ENCODE measurements at regions not wholly inside any gene's neighbourhood (a gene's known extent, or its start where the extent isn't known, plus 50 kb on each side); places are given as distances from the start of the nearest gene placed in this dataset.
"Not testable (repeated sequence)": the region's sequence is repeated elsewhere in the genome, so short reads cannot be mapped to it uniquely, and the experiment has no call there.

DNA sequence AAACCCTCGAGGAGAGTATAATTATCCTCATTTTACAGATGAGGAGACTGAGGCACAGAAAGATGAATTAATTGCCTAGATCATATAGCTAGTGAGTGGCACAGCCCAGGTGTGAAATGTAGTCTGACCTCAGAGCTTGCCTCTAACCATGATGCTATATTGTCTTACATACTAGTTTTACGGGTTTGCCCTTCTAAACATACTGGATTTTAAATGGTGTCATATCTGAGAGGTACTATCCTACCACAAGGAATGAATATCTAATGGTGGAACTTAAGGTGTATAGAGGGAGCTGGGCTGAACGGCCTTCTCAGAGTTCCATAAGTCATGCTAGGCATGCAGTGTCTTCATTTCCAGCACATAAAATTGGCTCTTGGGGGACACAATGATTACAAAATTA, 77.9 kb upstream of the EDEM3 start:
- POLR2A ChIA-PET, result no interaction called here
- no peaks in the 10 kb centered on the region for H3K36me3 ChIP-seq (ENCODE audit: control insufficient read depth, insufficient read depth, low read length)
- no peaks in the 10 kb centered on the region for H3K27me3 ChIP-seq (ENCODE audit: control insufficient read depth, insufficient read depth, low read length)
- no peak for DNase-seq (ENCODE audit: low read depth)
- no peak overlapping the region for H3K4me3 ChIP-seq (ENCODE audit: low read depth, low read length)
- CTCF ChIA-PET, result interaction anchor here (1.1 to 1.2 kb wide), 2 partner anchors 27 to 142 kb away, joined by 3 to 4 read pairs; partner anchors contain the start of gene NIBAN1
- TF ChIP-seq, protein P1, sequence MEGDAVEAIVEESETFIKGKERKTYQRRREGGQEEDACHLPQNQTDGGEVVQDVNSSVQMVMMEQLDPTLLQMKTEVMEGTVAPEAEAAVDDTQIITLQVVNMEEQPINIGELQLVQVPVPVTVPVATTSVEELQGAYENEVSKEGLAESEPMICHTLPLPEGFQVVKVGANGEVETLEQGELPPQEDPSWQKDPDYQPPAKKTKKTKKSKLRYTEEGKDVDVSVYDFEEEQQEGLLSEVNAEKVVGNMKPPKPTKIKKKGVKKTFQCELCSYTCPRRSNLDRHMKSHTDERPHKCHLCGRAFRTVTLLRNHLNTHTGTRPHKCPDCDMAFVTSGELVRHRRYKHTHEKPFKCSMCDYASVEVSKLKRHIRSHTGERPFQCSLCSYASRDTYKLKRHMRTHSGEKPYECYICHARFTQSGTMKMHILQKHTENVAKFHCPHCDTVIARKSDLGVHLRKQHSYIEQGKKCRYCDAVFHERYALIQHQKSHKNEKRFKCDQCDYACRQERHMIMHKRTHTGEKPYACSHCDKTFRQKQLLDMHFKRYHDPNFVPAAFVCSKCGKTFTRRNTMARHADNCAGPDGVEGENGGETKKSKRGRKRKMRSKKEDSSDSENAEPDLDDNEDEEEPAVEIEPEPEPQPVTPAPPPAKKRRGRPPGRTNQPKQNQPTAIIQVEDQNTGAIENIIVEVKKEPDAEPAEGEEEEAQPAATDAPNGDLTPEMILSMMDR (IDR thresholded peaks at IDR 0.05; ENCODE audit: insufficient read depth, low read depth, low read length), result no peak

DNA sequence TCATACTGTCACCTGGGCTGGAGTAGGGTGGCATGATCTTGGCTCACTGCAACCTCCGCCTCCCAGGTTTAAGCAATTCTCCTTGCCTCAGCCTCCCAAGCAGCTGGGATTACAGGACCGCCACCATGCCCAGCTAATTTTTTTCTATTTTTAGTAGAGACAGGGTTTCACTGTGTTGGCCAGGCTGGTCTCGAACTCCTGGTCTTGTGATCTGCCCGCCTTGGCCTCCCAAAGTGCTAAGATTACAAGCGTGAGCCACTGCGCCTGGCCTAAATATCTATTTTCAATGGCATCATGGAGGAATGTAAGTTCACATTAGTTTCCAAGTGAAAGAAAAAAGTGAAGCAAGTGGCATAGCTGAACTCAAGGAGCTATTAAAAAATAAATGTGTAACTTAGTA, 74.8 kb upstream of the EDEM3 start:
- POLR2A ChIA-PET; H3K27me3 ChIP-seq (ENCODE audit: control insufficient read depth, insufficient read depth, low read length); H3K4me3 ChIP-seq (ENCODE audit: low read depth, low read length); DNase-seq (ENCODE audit: low read depth); H3K36me3 ChIP-seq (ENCODE audit: control insufficient read depth, insufficient read depth, low read length): not testable (repeated sequence)
- CTCF ChIA-PET, result interaction anchor here (1.4 kb wide), 1 partner anchor 24 kb away, joined by 3 read pairs; no protein-coding TSS in a partner anchor

DNA sequence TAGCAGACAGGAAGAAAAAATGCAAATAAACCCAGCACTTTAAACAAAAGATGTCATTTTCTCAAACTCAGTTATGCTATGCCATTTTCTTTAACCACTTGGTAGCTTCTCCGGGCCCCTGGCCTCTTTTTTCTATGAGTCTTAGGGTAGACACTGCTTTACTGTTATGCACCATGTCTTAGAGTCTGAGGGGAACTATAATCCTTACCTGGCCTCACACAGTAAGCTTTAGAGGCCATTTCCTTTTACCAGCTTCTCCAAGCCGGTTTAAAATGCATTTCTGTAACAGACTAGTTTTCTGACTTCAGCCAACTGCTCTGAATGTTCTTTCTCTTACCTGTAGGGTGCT, 73.7 kb upstream of the EDEM3 start:
- no peak for DNase-seq (ENCODE audit: low read depth)
- TF ChIP-seq, protein P1 (IDR thresholded peaks at IDR 0.05; ENCODE audit: insufficient read depth, low read depth, low read length), result no peak
- CTCF ChIA-PET, result interaction anchor here (0.6 to 1.2 kb wide), 2 partner anchors 23 to 244 kb away, joined by 3 read pairs; no protein-coding TSS in a partner anchor
- no peak overlapping the region for H3K4me3 ChIP-seq (ENCODE audit: low read depth, low read length)
- POLR2A ChIA-PET, result interaction anchor here (0.6 to 0.7 kb wide), 2 partner anchors 181 to 386 kb away, joined by 3 to 8 read pairs; no protein-coding TSS in a partner anchor
- no peaks in the 10 kb centered on the region; the same call in 1 of the 2 replicates for H3K36me3 ChIP-seq (ENCODE audit: control insufficient read depth, insufficient read depth, low read length)
- no peaks in the 10 kb centered on the region for H3K27me3 ChIP-seq (ENCODE audit: control insufficient read depth, insufficient read depth, low read length)

DNA sequence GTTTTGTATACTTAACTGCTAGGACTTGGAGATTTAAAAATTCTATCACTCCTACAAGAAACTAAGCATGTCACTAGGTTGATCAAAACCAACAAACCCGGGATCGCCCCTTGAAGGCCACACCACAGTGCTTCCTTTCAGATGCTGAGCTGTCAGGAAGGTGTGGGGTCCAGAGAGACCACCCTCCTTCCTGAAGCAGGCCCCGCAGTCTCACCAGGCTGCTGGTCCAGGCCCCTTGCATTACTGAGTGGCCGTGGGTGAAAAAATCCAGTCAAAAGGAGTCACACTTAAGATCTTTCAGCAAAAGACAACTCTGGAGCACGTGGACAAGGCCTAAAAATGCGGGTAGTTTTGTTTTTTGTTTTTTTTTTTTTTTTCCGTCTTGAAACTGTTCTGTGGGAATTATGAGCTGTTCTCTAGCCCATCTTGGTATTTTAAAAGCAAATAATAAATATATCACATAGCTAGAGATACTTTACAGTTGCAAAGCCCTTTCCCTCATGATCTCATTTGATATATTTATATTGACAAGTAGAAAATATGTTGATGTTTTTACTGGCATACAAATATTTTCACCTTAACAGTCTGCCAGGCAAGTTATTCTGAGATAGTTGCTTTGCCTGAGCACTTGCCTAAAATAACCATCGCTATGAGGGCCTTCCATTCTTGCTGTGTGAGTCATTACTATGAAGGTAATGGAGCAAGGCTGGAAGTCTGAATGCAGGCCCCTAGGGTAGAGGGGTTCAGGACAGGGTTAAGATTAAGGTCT, 73.1 kb upstream of the EDEM3 start:
- TF ChIP-seq, protein P1 (IDR thresholded peaks at IDR 0.05; ENCODE audit: insufficient read depth, low read depth, low read length), result no peak
- Histone ChIP-seq H3K4me3 (ENCODE audit: low read depth, low read length) (no peak overlapping the region), H3K27me3 (ENCODE audit: control insufficient read depth, insufficient read depth, low read length) (no peaks in the 10 kb centered on the region), H3K36me3 (ENCODE audit: control insufficient read depth, insufficient read depth, low read length) (peaks cover 2% of the 10 kb centered on the region)
- DNase-seq (ENCODE audit: low read depth), result peak; percentile 32
- POLR2A ChIA-PET, result interaction anchor here (0.6 to 0.7 kb wide), 2 partner anchors 181 to 387 kb away, joined by 3 to 8 read pairs; no protein-coding TSS in a partner anchor
- CTCF ChIA-PET, result interaction anchor here (0.6 to 1.2 kb wide), 2 partner anchors 23 to 244 kb away, joined by 3 read pairs; no protein-coding TSS in a partner anchor

DNA sequence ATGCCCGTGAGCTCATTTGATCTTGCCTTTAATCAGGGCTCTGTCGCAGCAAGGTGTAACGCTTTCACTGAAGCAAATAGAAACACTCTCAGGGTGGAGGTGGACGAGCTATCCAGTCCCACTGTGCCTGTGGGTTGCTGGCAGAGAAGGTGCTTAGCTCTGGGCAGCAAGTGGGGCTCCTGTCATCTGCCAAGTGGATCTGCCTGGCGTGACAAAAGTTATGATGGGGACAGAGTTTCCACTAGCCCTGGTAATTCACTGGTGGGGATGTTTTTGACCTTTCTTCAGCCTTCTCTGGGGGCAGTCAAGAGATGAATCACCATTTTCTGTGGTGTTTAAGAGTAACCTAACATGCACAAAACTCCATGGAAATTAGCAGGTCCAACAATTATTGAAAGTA, 71.3 kb upstream of the EDEM3 start:
- DNase-seq (ENCODE audit: low read depth), result no peak
- peaks cover 3% of the 10 kb centered on the region for H3K36me3 ChIP-seq (ENCODE audit: control insufficient read depth, insufficient read depth, low read length)
- ChIA-PET POLR2A (no interaction called here), CTCF (no interaction called here)
- TF ChIP-seq, protein P1 (IDR thresholded peaks at IDR 0.05; ENCODE audit: insufficient read depth, low read depth, low read length), result no peak
- no peak overlapping the region for H3K4me3 ChIP-seq (ENCODE audit: low read depth, low read length)
- no peaks in the 10 kb centered on the region for H3K27me3 ChIP-seq (ENCODE audit: control insufficient read depth, insufficient read depth, low read length)
